ENCODE measurements at regions not wholly inside any gene's neighbourhood (a gene's known extent, or its start where the extent isn't known, plus 50 kb on each side); places are given as distances from the start of the nearest gene placed in this dataset.

- Histone ChIP-seq H2AFZ (ENCODE audit: low read depth, low read length) (no peak overlapping the region), H3K4me2 (ENCODE audit: insufficient read depth, low read length) (peak overlapping the region; percentile 4), H3K27me3 (ENCODE audit: control insufficient read depth in 2 of 2, insufficient read depth in 2 of 2, low read length in 2 of 2) (no peaks in the 10 kb centered on the region), H4K20me1 (replicated peaks; ENCODE audit: control insufficient read depth, extremely low read depth, insufficient read depth, low read length) (no peaks in the 10 kb centered on the region), H3K79me2 (ENCODE audit: control insufficient read depth, insufficient read depth, low read length) (no peaks in the 10 kb centered on the region), H3K9ac (replicated peaks; ENCODE audit: extremely low read depth, insufficient read depth, low read length) (no peak overlapping the region), H3K36me3 (ENCODE audit: control insufficient read depth in 2 of 2, extremely low read depth in 1 of 2, insufficient read depth in 2 of 2, low read length in 2 of 2) (no peaks in the 10 kb centered on the region), H3K4me1 (ENCODE audit: control insufficient read depth, extremely low read depth, insufficient read depth, low read length) (peaks cover 27% of the 10 kb centered on the region), H3K9me3 (replicated peaks; ENCODE audit: control insufficient read depth, insufficient read depth, low read length) (no peaks in the 10 kb centered on the region), H3K4me3 (replicated peaks in 1 of 3; ENCODE audit: insufficient read depth in 1 of 3, low read depth in 1 of 3, low read length in 3 of 3) (no peak overlapping the region), H3K27ac (ENCODE audit: insufficient read depth, low read depth, low read length) (peak overlapping the region; percentile 88), H3K9me1 (replicated peaks; ENCODE audit: control insufficient read depth, extremely low read depth, insufficient read depth, low read length) (no peaks in the 10 kb centered on the region)
- BruUV-seq (replicated peaks) = no TSS peak
- POLR2A ChIA-PET = no interaction called here
- CTCF ChIA-PET = no interaction called here
- intact Hi-C loops (cut with micrococcal nuclease) (loop anchor here (2.0 to 5.0 kb wide), 2 partner anchors 137 to 156 kb away; partner anchors contain the start of genes CEP290 and TMTC3), dilution Hi-C loops (cut with MboI; ENCODE audit: extremely low pct_ligation_motif_present, low sequenced_read_pairs) (no loop called here)
- DNase-seq (ENCODE audit: low read depth, low spot score) = peak; percentile 46
- TF ChIP-seq, protein P1, sequence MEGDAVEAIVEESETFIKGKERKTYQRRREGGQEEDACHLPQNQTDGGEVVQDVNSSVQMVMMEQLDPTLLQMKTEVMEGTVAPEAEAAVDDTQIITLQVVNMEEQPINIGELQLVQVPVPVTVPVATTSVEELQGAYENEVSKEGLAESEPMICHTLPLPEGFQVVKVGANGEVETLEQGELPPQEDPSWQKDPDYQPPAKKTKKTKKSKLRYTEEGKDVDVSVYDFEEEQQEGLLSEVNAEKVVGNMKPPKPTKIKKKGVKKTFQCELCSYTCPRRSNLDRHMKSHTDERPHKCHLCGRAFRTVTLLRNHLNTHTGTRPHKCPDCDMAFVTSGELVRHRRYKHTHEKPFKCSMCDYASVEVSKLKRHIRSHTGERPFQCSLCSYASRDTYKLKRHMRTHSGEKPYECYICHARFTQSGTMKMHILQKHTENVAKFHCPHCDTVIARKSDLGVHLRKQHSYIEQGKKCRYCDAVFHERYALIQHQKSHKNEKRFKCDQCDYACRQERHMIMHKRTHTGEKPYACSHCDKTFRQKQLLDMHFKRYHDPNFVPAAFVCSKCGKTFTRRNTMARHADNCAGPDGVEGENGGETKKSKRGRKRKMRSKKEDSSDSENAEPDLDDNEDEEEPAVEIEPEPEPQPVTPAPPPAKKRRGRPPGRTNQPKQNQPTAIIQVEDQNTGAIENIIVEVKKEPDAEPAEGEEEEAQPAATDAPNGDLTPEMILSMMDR (IDR thresholded peaks at IDR 0.05; ENCODE audit: extremely low read depth in 1 of 2, insufficient read depth in 1 of 2, low read depth in 1 of 2, low read length in 2 of 2) = no peak
- FAIRE-seq = no peak
Measured at GRCh38 chr12:88298014-88298682, 156.0 kb downstream of the TMTC3 start.

DNA sequence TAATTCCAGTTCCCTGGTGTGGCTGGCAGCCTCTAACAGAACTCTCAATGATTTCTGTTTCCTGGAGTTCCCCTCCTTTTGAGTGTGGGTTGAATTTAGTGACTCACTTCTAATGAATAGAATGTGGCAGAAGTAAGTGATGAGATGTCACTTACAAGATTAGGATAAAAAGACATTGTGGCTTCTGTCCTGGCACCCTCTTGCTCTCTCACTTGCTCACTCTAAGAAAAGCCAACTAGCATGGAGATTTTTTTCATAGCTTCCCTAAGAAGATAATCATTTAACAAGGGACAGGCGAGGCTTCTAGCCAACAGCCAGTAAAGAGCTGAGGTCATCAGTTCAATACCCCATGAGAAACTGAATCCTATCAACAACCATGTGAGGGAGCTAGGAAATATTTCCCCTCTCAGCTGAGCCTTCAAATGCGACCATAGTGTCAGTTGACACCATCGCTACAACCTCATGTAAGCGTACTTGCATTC is 156.7 kb downstream of the TMTC3 start:
- Histone ChIP-seq H3K9me3 (replicated peaks; ENCODE audit: control insufficient read depth, insufficient read depth, low read length) (no peaks in the 10 kb centered on the region), H3K4me3 (replicated peaks in 1 of 3; ENCODE audit: insufficient read depth in 1 of 3, low read depth in 1 of 3, low read length in 3 of 3) (no peak overlapping the region), H3K9me1 (replicated peaks; ENCODE audit: control insufficient read depth, extremely low read depth, insufficient read depth, low read length) (no peaks in the 10 kb centered on the region), H3K27me3 (ENCODE audit: control insufficient read depth in 2 of 2, insufficient read depth in 2 of 2, low read length in 2 of 2) (no peaks in the 10 kb centered on the region), H4K20me1 (replicated peaks; ENCODE audit: control insufficient read depth, extremely low read depth, insufficient read depth, low read length) (no peaks in the 10 kb centered on the region), H3K79me2 (ENCODE audit: control insufficient read depth, insufficient read depth, low read length) (no peaks in the 10 kb centered on the region), H2AFZ (ENCODE audit: low read depth, low read length) (no peak overlapping the region), H3K4me2 (ENCODE audit: insufficient read depth, low read length) (peak overlapping the region; percentile 69), H3K4me1 (ENCODE audit: control insufficient read depth, extremely low read depth, insufficient read depth, low read length) (peaks cover 27% of the 10 kb centered on the region), H3K9ac (replicated peaks; ENCODE audit: extremely low read depth, insufficient read depth, low read length) (peak overlapping the region; percentile 3), H3K27ac (ENCODE audit: insufficient read depth, low read depth, low read length) (peak overlapping the region; percentile 88), H3K36me3 (ENCODE audit: control insufficient read depth in 2 of 2, extremely low read depth in 1 of 2, insufficient read depth in 2 of 2, low read length in 2 of 2) (no peaks in the 10 kb centered on the region)
- no TSS peak for BruUV-seq (replicated peaks)
- FAIRE-seq (no peak), DNase-seq (ENCODE audit: low read depth, low spot score) (peak; percentile 69)
- ChIA-PET CTCF (interaction anchor here (0.9 to 1.4 kb wide), 7 partner anchors 9 to 232 kb away, joined by 3 to 7 read pairs (median 3); no protein-coding TSS in a partner anchor), POLR2A (no interaction called here)
- dilution Hi-C loops (cut with MboI; ENCODE audit: extremely low pct_ligation_motif_present, low sequenced_read_pairs) = no loop called here
- intact Hi-C loops (cut with micrococcal nuclease) = loop anchor here (1.0 to 5.0 kb wide), 7 partner anchors 10 to 598 kb away; partner anchors contain the start of genes CEP290 and TMTC3
- TF ChIP-seq, protein P1 (IDR thresholded peaks at IDR 0.05; ENCODE audit: extremely low read depth in 1 of 2, insufficient read depth in 1 of 2, low read depth in 1 of 2, low read length in 2 of 2) = no peak
- no peak for TF ChIP-seq POLR2A (IDR thresholded peaks at IDR 0.05; ENCODE audit: low read depth, low read length)
- no peak for TF ChIP-seq GATA2 (IDR thresholded peaks at IDR 0.05; ENCODE audit: insufficient read depth, insufficient read length, low read depth, low read length)
- TF ChIP-seq, protein P2, sequence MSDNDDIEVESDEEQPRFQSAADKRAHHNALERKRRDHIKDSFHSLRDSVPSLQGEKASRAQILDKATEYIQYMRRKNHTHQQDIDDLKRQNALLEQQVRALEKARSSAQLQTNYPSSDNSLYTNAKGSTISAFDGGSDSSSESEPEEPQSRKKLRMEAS (IDR thresholded peaks at IDR 0.05; ENCODE audit: insufficient read depth, insufficient read length) = no peak
- TF ChIP-seq MYC (IDR thresholded peaks at IDR 0.05; ENCODE audit: low read depth, low read length) = no peak
- TF ChIP-seq FOS (IDR thresholded peaks at IDR 0.05; ENCODE audit: borderline replicate concordance, insufficient read depth, low read length) = peak; percentile 35
- TF ChIP-seq EZH2 (IDR thresholded peaks at IDR 0.05; ENCODE audit: borderline replicate concordance, low read depth, low read length, severe bottlenecking) = no peak
- no peak for TF ChIP-seq POLR2AphosphoS5 (IDR thresholded peaks at IDR 0.05; ENCODE audit: insufficient read depth, low read depth, low read length)

All from endothelial cell of umbilical vein (primary cell).